ENCODE measurements at regions not wholly inside any gene's neighbourhood (a gene's known extent, or its start where the extent isn't known, plus 50 kb on each side); places are given as distances from the start of the nearest gene placed in this dataset.

- H3K9me3 ChIP-seq (replicated peaks; ENCODE audit: control insufficient read depth, insufficient read depth, low read length): peaks cover 2% of the 10 kb centered on the region
- DNase-seq (ENCODE audit: low read depth, low spot score): no peak
- no peak overlapping the region for H3K4me2 ChIP-seq (ENCODE audit: insufficient read depth, low read length)
- H3K4me1 ChIP-seq (ENCODE audit: control insufficient read depth, extremely low read depth, insufficient read depth, low read length): no peaks in the 10 kb centered on the region
- intact Hi-C loops (cut with micrococcal nuclease) (no loop called here), dilution Hi-C loops (cut with MboI; ENCODE audit: extremely low pct_ligation_motif_present, low sequenced_read_pairs) (no loop called here)
- H3K9me1 ChIP-seq (replicated peaks; ENCODE audit: control insufficient read depth, extremely low read depth, insufficient read depth, low read length): no peaks in the 10 kb centered on the region
- no peaks in the 10 kb centered on the region for H3K36me3 ChIP-seq (ENCODE audit: control insufficient read depth in 2 of 2, extremely low read depth in 1 of 2, insufficient read depth in 2 of 2, low read length in 2 of 2)
- no peaks in the 10 kb centered on the region for H4K20me1 ChIP-seq (replicated peaks; ENCODE audit: control insufficient read depth, extremely low read depth, insufficient read depth, low read length)
- TF ChIP-seq POLR2A (IDR thresholded peaks at IDR 0.05; ENCODE audit: low read depth, low read length) (no peak), GATA2 (IDR thresholded peaks at IDR 0.05; ENCODE audit: insufficient read depth, insufficient read length, low read depth, low read length) (no peak), MYC (IDR thresholded peaks at IDR 0.05; ENCODE audit: low read depth, low read length) (no peak), EZH2 (IDR thresholded peaks at IDR 0.05; ENCODE audit: borderline replicate concordance, low read depth, low read length, severe bottlenecking) (no peak), FOS (IDR thresholded peaks at IDR 0.05; ENCODE audit: borderline replicate concordance, insufficient read depth, low read length) (no peak), MAX (IDR thresholded peaks at IDR 0.05; ENCODE audit: insufficient read depth, insufficient read length) (no peak), POLR2AphosphoS5 (IDR thresholded peaks at IDR 0.05; ENCODE audit: insufficient read depth, low read depth, low read length) (no peak), JUN (IDR thresholded peaks at IDR 0.05; ENCODE audit: borderline replicate concordance, insufficient read depth, insufficient read length, low read depth) (no peak), CTCF (IDR thresholded peaks at IDR 0.05; ENCODE audit: extremely low read depth in 1 of 2, insufficient read depth in 1 of 2, low read depth in 1 of 2, low read length in 2 of 2) (no peak)
- BruUV-seq (replicated peaks): no TSS peak
- POLR2A ChIA-PET: no interaction called here
- H3K27me3 ChIP-seq (ENCODE audit: control insufficient read depth in 2 of 2, insufficient read depth in 2 of 2, low read length in 2 of 2): no peaks in the 10 kb centered on the region
- H2AFZ ChIP-seq (ENCODE audit: low read depth, low read length): no peak overlapping the region
- no peak overlapping the region for H3K9ac ChIP-seq (replicated peaks; ENCODE audit: extremely low read depth, insufficient read depth, low read length)
- H3K4me3 ChIP-seq (replicated peaks in 1 of 3; ENCODE audit: insufficient read depth in 1 of 3, low read depth in 1 of 3, low read length in 3 of 3): no peak overlapping the region
- no peaks in the 10 kb centered on the region for H3K79me2 ChIP-seq (ENCODE audit: control insufficient read depth, insufficient read depth, low read length)
- CTCF ChIA-PET: no interaction called here
- FAIRE-seq: no peak
- no peak overlapping the region for H3K27ac ChIP-seq (ENCODE audit: insufficient read depth, low read depth, low read length)
These were observed 2020.9 kb downstream of the MAT2B start for GRCh38 chr5:165526357-165526756.

Data from endothelial cell of umbilical vein (primary cell).